Muscle of arm (tissue), 1 donor: ENCODE measurements at regions not wholly inside any gene's neighbourhood (a gene's known extent, or its start where the extent isn't known, plus 50 kb on each side); places are given as distances from the start of the nearest gene placed in this dataset.

Experiments used
- DNase-seq: peaks from one replicate; pipeline ENCODE4 v3.0.0-alpha.2; 2013

DNA sequence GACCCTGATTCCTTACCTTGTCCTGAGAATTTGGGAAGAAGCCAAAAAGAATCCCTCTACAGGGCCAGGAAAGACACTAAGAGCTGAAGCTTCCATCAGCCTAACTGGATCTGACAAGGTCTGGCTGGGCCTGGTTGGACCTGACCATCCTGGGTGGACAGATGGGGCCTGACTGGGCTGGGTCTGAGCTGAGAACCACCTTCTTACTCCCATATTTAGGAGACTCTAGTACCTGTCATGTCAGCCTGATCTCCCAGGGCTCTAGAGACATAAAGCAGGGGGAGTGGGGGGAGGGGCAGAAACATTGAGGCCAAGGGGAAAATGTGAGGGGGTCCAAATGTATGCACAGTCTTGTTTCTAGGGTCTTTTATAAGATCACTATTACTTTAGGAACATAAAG, 129.9 kb downstream of the BUD13 start:
- no peak for DNase-seq

- DNase-seq, result no peak
Measured at GRCh38 chr11:116642481-116642880, 130.3 kb downstream of the BUD13 start.

GRCh38 chr11:116641561-116642045, 131.2 kb downstream of the BUD13 start:
- peak; percentile 7 for DNase-seq

GRCh38 chr11:116640641-116641402, 132.0 kb downstream of the BUD13 start:
- no peak for DNase-seq

DNA sequence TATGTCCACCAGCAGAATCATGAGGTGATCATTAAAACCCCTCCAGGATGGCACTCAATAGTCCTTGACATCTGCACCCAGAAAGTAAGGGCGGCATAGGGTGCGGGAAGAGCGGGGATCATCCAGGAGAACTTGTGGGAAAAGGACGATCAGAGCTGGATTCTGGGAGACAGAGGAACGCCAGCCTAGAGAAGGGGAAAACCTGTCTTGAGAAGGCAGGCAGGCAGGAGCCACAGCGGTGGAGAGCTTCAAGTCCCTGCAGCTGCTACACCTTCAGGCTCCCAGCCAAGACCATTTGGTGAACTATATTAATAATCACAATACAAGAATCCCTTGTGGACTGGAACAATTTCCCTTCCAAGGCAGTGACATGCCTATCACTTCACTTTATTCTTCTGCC, 134.3 kb downstream of the BUD13 start:
- DNase-seq, result no peak

DNA sequence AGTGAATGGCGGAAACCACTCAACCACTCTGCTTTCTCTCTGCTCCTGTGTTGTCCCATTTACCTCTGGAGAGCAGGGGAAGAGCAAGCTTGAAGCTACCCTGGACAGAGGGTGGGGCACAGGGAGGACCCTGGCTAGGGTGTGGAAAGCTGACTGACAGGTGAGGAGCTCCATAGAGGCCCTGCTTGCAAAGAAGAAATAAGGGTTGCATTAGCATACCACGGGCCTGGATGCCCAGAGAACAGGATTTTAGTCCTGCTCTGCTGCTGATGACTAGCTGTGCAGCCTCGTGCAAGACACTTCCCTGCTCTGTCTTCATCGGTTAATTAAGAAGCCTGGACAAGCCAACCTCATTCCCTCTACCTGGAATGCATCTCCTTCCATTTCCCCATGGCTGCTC, 135.0 kb downstream of the BUD13 start:
- no peak for DNase-seq

DNA sequence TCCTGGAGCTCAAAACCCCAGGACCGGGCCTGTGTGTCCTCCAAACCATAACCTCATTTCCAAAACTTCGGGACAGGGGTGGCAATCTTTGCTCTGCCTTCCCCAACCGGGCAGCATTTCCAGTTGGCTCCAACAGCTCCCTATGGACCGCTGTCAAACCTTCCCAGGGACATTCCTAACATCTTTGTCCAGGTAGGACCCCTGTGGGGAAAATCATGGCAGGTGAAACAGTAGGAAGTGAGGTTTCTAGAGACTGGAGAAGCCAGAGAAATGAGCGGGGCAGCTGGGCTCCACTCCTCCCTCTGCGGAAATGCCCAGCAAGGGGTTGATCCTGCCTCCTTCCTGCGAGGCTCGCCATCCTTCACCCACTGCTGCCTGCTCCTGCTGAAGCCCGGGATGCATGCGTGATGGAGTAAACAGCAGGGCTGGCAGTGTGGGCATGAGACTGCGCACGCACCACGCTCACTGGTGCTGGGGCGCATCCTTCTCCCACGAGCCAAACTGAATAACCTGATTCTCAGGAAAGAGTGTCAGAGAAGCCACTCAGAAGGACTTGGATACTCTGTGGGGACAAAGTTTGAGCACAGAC, 136.4 kb downstream of the BUD13 start:
- no peak for DNase-seq

DNA sequence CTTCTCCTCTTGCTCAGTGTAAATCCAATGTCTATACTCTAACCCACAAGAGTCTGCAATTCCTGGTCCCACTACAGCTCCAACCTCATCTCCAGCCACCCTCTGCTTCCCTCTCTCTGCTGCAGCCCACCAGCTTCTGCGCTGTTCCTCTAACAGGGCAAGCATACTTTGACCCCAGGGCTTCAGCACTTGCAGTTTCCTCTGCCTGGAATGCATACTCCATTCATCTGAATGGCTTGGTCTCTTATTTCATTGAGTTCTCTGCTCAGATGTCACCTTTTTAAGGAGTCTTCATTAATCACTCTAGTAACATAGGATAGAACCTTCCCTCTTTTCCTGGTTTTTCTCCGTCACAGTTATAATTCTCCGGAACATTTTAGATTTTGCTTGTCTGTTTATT, 141.6 kb downstream of the BUD13 start:
- no peak for DNase-seq

GRCh38 chr11:116618461-116618860, 154.3 kb downstream of the BUD13 start:
- DNase-seq, result no peak

GRCh38 chr11:116615211-116615865, 157.4 kb downstream of the BUD13 start:
- no peak for DNase-seq

DNA sequence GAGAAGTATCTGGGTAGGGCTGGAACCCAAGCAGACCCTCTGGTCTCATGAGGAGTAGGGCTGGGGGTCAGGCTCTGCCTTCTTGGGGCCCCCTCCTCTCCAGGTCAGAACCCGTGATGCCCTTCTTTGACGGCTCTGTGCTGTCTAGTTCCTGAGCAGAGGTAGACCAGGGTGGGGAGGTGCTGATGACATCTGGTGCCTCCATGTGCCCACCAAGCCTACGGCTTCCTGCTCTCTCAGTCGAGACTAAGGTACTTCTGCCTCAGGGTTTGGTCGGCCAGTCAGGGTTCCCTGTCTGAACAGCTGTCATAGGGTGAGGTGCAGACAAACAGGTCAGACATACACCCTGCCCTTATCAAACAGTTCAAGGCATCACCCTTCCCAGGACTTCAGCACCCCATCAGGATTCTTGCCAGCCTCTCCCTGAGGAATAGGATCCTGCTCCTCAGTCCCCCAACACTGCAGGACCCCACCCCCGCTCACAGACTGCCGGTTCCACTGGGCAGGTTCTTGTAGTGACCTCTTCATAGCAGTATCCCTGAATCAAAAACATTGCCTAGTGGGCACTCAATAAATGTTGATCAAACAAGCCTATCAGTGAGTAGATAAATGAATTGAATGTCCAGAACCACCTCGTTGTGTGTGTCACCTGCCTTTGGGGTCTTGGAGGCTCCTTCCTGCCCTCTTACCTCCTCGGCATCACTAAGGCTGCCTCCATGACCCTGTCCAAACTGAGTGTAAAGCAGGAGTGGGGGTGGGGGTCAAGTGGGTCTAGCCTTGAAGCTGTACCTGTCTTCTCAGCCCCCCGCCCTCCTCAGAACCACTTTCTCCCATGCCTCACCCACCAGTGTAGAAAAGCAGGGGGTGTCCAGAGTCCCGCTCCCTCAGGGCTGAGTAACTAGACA, 158.2 kb downstream of the BUD13 start:
- no peak for DNase-seq

DNA sequence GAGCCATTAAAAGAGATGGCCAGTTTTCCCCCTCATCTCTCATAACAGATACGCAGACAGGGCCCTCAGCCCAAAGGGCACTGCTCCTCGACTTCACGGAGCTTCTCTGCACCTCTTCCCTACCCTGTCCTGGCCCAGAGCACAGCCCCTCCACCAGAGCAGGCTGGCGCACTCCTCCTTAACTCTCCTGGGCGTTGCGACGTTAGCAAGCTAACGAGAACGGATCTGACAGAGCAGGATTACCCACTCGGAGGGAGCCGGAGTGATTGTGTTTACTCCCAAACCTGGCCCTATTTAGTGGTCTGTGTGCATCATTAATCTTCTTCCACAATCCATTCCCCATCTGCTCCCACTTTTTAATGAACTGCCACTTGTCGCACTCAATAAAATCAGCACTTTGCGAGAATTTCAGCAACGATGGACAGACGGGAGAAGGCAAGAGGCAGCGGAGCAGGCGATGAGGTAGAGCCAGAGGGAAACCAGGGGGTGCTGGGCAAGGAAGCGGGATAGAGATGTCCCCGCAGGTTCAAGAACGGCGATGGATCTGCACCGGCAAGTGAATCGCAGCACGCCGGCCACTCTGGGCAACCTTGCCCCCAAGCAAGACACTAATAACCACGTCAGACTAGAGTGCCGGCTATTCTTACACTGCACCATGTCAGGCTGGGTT, 159.4 kb downstream of the BUD13 start:
- DNase-seq, result no peak

DNA sequence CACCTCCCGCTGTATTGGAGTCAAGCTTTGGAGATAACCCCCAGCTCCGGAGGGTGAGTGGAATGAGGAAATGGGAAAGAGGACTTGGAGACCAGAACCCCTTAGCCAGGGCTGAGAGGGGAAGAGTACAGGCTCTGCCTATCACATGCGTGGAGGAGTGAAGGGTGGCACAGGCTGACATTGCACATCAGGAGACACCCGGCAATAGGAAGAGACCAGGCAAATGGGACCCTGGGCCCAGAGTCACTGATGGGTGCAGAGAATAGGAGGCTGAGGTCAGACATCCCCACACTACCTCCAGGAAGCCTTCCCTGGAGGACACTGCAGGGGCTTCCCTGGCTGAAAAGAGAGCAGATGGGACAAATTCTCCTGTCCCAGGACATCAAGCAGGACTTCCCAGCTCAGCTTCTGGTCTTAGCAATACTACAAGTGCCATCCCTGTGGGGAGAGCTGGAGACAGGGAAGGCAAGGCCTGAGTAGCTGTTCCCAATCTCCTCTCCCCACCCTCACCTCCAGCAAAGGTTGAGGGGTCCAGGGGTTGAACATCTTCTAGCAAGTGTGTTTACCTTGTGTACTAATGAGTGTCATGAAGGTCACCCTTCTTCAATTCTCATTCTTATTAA, 160.7 kb downstream of the BUD13 start:
- DNase-seq, result no peak

DNA sequence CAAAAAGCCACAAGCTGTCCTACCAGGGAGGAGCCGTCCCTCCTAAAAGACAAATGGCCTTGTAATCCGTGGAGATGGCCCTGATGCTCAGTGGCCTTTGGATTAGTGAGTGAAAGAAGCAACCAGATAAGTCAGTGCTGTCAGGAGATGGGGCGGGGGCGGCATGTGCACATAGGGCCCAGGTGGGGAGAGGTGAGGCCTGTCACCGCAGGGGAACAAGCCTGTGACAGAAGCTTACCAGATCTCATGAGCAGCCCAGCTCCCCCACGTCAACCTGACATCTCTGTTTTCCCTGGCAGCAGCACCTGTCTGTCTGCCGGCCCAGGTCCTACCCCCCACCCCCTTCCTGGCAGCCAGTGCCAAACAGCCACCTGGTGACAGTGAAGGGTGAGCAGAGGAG, 162.6 kb downstream of the BUD13 start:
- no peak for DNase-seq

GRCh38 chr11:116607027-116607426, 165.8 kb downstream of the BUD13 start:
- DNase-seq, result no peak

- DNase-seq, result no peak
Measured at GRCh38 chr11:116605543-116606459, 167.0 kb downstream of the BUD13 start.

GRCh38 chr11:116603728-116604323, 169.0 kb downstream of the BUD13 start:
- no peak for DNase-seq

DNA sequence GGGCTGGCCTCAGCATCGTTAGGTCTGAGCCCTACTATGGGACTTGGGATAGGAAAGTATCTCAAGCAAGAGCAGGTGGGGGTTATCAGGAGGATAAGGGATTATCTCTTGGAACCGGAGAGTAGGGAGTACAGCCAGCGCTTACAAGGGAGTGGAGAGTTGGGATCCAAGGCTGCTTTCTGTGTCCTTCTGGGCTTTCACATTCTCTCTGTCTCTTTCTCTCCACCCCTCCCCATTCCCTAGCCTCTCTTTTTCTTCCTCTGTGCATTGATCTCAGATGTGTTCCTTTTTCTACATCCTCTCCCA, 170.2 kb downstream of the BUD13 start:
- DNase-seq, result no peak

GRCh38 chr11:116601814-116602636, 170.8 kb downstream of the BUD13 start:
- DNase-seq, result no peak
